Heart right ventricle (tissue), 16 donors: ENCODE measurements at regions not wholly inside any gene's neighbourhood (a gene's known extent, or its start where the extent isn't known, plus 50 kb on each side); places are given as distances from the start of the nearest gene placed in this dataset.

Source experiments
- ATAC-seq, 8 donors: fragments of 200-7000 bp; cut with Tn5 transposase; one replicate each; pipeline ENCODE4 v1.9.1; 2020; ENCODE audit warnings: mild to moderate bottlenecking in 8 of 8, moderate library complexity in 8 of 8, moderate number of reproducible peaks in 1 of 8
- DNase-seq, 2 donors: peaks; one replicate each; pipeline ENCODE4 v3.0.0-alpha.2; 2020
- H3K27ac ChIP-seq, 10 donors: fragments of 200-600 bp; sonication (generic) in 2 of 10; one replicate each; pipeline versions ENCODE4 v1.5.0 to v1.8.0; 2020 to 2022; ENCODE audit warnings: mild to moderate bottlenecking in 3 of 10
- H3K27me3 ChIP-seq, 7 donors: fragments of 200-600 bp; one replicate each; pipeline ENCODE4 v1.8.0; 2021 to 2022; ENCODE audit warnings: mild to moderate bottlenecking in 2 of 7
- H3K36me3 ChIP-seq, 9 donors: fragments of 200-600 bp; sonication (generic) in 1 of 9; one replicate each; pipeline versions ENCODE4 v1.5.0 to v1.8.0; 2020 to 2022; ENCODE audit warnings: mild to moderate bottlenecking in 2 of 9
- H3K4me1 ChIP-seq, 9 donors: fragments of 200-600 bp; sonication (generic) in 1 of 9; one replicate each; pipeline versions ENCODE4 v1.5.0 to v1.8.0; 2020 to 2022; ENCODE audit warnings: mild to moderate bottlenecking in 4 of 9
- H3K4me3 ChIP-seq, 10 donors: fragments of 200-600 bp; sonication (generic) in 2 of 10; one replicate each; pipeline versions ENCODE4 v1.5.0 to v1.8.0; 2020 to 2022; ENCODE audit warnings: mild to moderate bottlenecking in 7 of 10, moderate library complexity in 2 of 10
- H3K9me3 ChIP-seq, 11 donors: fragments of 200-600 bp in 10 of 11; sonication (generic) in 2 of 11; one replicate each; pipeline versions ENCODE4 v1.5.0 to v1.8.0; 2013 to 2022; ENCODE audit warnings: mild to moderate bottlenecking in 2 of 11, control low read depth in 1 of 11, moderate library complexity in 1 of 11
- CTCF ChIP-seq, 9 donors: fragments of 200-600 bp; sonication (generic) in 2 of 9; IDR thresholded peaks; one replicate each; pipeline versions ENCODE4 v1.5.0 to v1.8.0; 2021 to 2022; ENCODE audit warnings: antibody characterized with exemption in 9 of 9, mild to moderate bottlenecking in 5 of 9, moderate library complexity in 1 of 9
- WGBS, 2 donors: extraction: QIAGEN DNeasy Blood & Tissue Kit; methylation state at CpG; one replicate each; pipeline ENCODE4 v1.1.7; 2013; ENCODE audit warnings: inconsistent platforms in 1 of 2; 5-methylcytosine and 5-hydroxymethylcytosine counted together
- intact Hi-C, 10 donors: fragments of 100-400 bp; cut with DNase I; formaldehyde crosslinking; loops; one replicate each; pipeline versions ENCODE4 v1.11.1 to v1.14.2; 2022
- donor health status: Arrhythmogenic right ventricular cardiomyopathy.
- donor health status: ischemic (EF 13 %, LVEDD 7.1; RV severe dilation, severe dysfunction).
- donor health status: healthy with polysubstance abuse.
- donor health status: DM: no; HTN: yes; CAD: no.
- donor health status: DM: no; HTN: no; CAD: no.
- donor health status: ischemic (EF 25% LVEDD 6.9; RV normal size, moderate dysfunction).
- donor health status: ischemic (EF 25% LVEDD 5.7; RV mildly dilated, moderate dysfunction).
- donor health status: healthy.
- donor health status: DM: yes; HTN: yes; CAD: no.
- donor health status: Ischemic cardiomyopathy.
- donor health status: ischemic (EF 35%, LVEDD 5.7; RV mildly dilated, moderate dysfunction).
- donor health status: nonischemic (EF 11% LVEDD 7.7; RV severe dilation, severe dysfunction).
- donor health status: DM: yes; HTN: yes; CAD: no.
- donor health status: PGD.
- donor health status: ischemic (EF 29% LVEDD 5.4; RV normal size, mild dysfunction).
- donor health status: nonischemic (EF 23%, LVEDD 6.1; RV moderate dilation, normal function).

- ATAC-seq = no peak
- intact Hi-C loops = no loop called here
- no peak for TF ChIP-seq CTCF (IDR thresholded peaks at IDR 0.05)
- WGBS, 2 donors = 65 to 82% methylated on average over 3 of the region's 3 CpGs
- Histone ChIP-seq H3K27me3 (no peaks in the 10 kb centered on the region), H3K36me3 (no peaks in the 10 kb centered on the region), H3K4me3 (no peak overlapping the region), H3K27ac (peak overlapping the region in 1 of 10 donors; percentile 70), H3K4me1 (peaks cover 0 to 49% (median 0%) of the 10 kb centered on the region in 9 donors), H3K9me3 (no peaks in the 10 kb centered on the region)
- no peak for DNase-seq
Measured at GRCh38 chr20:53841741-53842140, 228.7 kb downstream of the BCAS1 start.

GRCh38 chr20:53840532-53840931, 229.9 kb downstream of the BCAS1 start:
- intact Hi-C loops = no loop called here
- no peak for ATAC-seq

GRCh38 chr20:53839423-53840176, 230.8 kb downstream of the BCAS1 start:
- Histone ChIP-seq H3K27me3 (no peaks in the 10 kb centered on the region), H3K4me3 (no peak overlapping the region), H3K4me1 (peaks cover 0 to 58% (median 0%) of the 10 kb centered on the region in 9 donors), H3K36me3 (no peaks in the 10 kb centered on the region), H3K9me3 (no peaks in the 10 kb centered on the region), H3K27ac (peak overlapping the region in 1 of 10 donors; percentile 85)
- intact Hi-C loops = no loop called here
- DNase-seq (peak in 1 of 2 donors; percentile 24), ATAC-seq (peak in 6 of 8 donors; percentile 24 to 71 (median 43))
- WGBS, 2 donors = 68 to 70% methylated on average over 8 of the region's 8 CpGs
- no peak for TF ChIP-seq CTCF (IDR thresholded peaks at IDR 0.05)

More at GRCh38 chr20:53840532-53840931, 229.9 kb downstream of the BCAS1 start:
- DNase-seq = no peak
- no peaks in the 10 kb centered on the region for H3K9me3 ChIP-seq
- H3K36me3 ChIP-seq = no peaks in the 10 kb centered on the region
- peak overlapping the region in 1 of 10 donors; percentile 85 for H3K27ac ChIP-seq
- H3K27me3 ChIP-seq = no peaks in the 10 kb centered on the region
- H3K4me1 ChIP-seq = peaks cover 0 to 49% (median 0%) of the 10 kb centered on the region in 9 donors
- H3K4me3 ChIP-seq = no peak overlapping the region
- no peak for TF ChIP-seq CTCF (IDR thresholded peaks at IDR 0.05)

GRCh38 chr20:53838311-53838868, 232.0 kb downstream of the BCAS1 start:
- no peak for DNase-seq
- Histone ChIP-seq H3K4me3 (no peak overlapping the region), H3K27ac (peak overlapping the region in 1 of 10 donors; percentile 85), H3K4me1 (peaks cover 0 to 68% (median 0%) of the 10 kb centered on the region in 9 donors), H3K36me3 (no peaks in the 10 kb centered on the region), H3K9me3 (no peaks in the 10 kb centered on the region), H3K27me3 (no peaks in the 10 kb centered on the region)
- WGBS, 2 donors = 82 to 87% methylated on average over 14 of the region's 14 CpGs
- ATAC-seq = no peak
- intact Hi-C loops = no loop called here
- no peak for TF ChIP-seq CTCF (IDR thresholded peaks at IDR 0.05)
